Neural progenitor cell (in vitro differentiated cells): ENCODE measurements at regions not wholly inside any gene's neighbourhood (a gene's known extent, or its start where the extent isn't known, plus 50 kb on each side); places are given as distances from the start of the nearest gene placed in this dataset.
"Not testable (repeated sequence)": the region's sequence is repeated elsewhere in the genome, so short reads cannot be mapped to it uniquely, and the experiment has no call there.

ENCODE experiments used
- DNase-seq: peaks from one replicate; pipeline ENCODE4 v3.0.0-alpha.2; 2016; ENCODE audit warnings: low spot score
- H2AFZ ChIP-seq: fragments of 200-600 bp; sonication (generic); replicated peaks from 2 replicates; pipeline ENCODE4 v1.6.1; 2016; ENCODE audit warnings: antibody characterized with exemption
- H3F3A ChIP-seq: fragments of 200-600 bp; sonication (generic); 2 replicates; pipeline ENCODE4 v1.6.1; 2016; ENCODE audit warnings: antibody characterized with exemption, low read depth
- H3K27ac ChIP-seq: fragments of 200-600 bp; sonication (generic); 2 replicates; pipeline ENCODE4 v1.5.1; 2016; ENCODE audit warnings: mild to moderate bottlenecking
- H3K27me3 ChIP-seq: fragments of 200-600 bp; sonication (generic); 2 replicates; pipeline ENCODE4 v1.6.1; 2016; ENCODE audit warnings: mild to moderate bottlenecking, moderate library complexity
- H3K36me3 ChIP-seq: fragments of 200-600 bp; sonication (generic); 2 replicates; pipeline ENCODE4 v1.5.1; 2016
- H3K4me1 ChIP-seq: fragments of 200-600 bp; sonication (generic); 2 replicates; pipeline ENCODE4 v1.6.1; 2016; ENCODE audit warnings: mixed run types
- H3K4me2 ChIP-seq: fragments of 200-600 bp; sonication (generic); 2 replicates; pipeline ENCODE4 v1.6.1; 2016
- H3K4me3 ChIP-seq: fragments of 200-600 bp; sonication (generic); 2 replicates; pipeline ENCODE4 v1.5.1; 2016
- H3K79me2 ChIP-seq: fragments of 200-600 bp; sonication (generic); 2 replicates; pipeline ENCODE4 v1.6.1; 2016; ENCODE audit warnings: low read depth
- H3K9ac ChIP-seq: fragments of 200-600 bp; sonication (generic); 2 replicates; pipeline ENCODE4 v1.6.1; 2016
- H3K9me3 ChIP-seq: fragments of 200-600 bp; sonication (generic); 2 replicates; pipeline ENCODE4 v1.5.1; 2016; ENCODE audit warnings: low read depth
- H4K20me1 ChIP-seq: fragments of 200-600 bp; sonication (generic); 2 replicates; pipeline ENCODE4 v1.6.1; 2016; ENCODE audit warnings: low read depth
- H3K27ac Mint-ChIP-seq: 3 replicates; pipeline ENCODE4 v1.8.0; 2021; ENCODE audit warnings: mixed read lengths
- H3K27me3 Mint-ChIP-seq: 2 replicates; pipeline ENCODE4 v1.8.0; 2022; ENCODE audit warnings: low read depth, mild to moderate bottlenecking, inconsistent platforms, moderate library complexity, mixed read lengths; ENCODE audit not compliant: insufficient read depth
- H3K36me3 Mint-ChIP-seq: 3 replicates; pipeline ENCODE4 v1.8.0; 2021; ENCODE audit warnings: mixed read lengths
- H3K4me1 Mint-ChIP-seq: 3 replicates; pipeline ENCODE4 v1.8.0; 2021; ENCODE audit warnings: mixed read lengths
- H3K4me3 Mint-ChIP-seq: 3 replicates; pipeline ENCODE4 v1.8.0; 2021; ENCODE audit warnings: mild to moderate bottlenecking, moderate library complexity, mixed read lengths
- H3K9me3 Mint-ChIP-seq: 3 replicates; pipeline ENCODE4 v1.8.0; 2020; ENCODE audit warnings: mixed read lengths
- CTCF ChIP-seq: fragments of 200-600 bp; sonication (generic); IDR thresholded peaks from 2 replicates; pipeline ENCODE4 v1.5.1; 2017; ENCODE audit warnings: antibody characterized with exemption, mild to moderate bottlenecking
- EZH2 ChIP-seq: fragments of 200-600 bp; sonication (generic); IDR thresholded peaks from 2 replicates; pipeline ENCODE4 v1.6.1; 2017; ENCODE audit warnings: antibody characterized with exemption, mild to moderate bottlenecking, moderate library complexity
- EZH2phosphoT487 ChIP-seq: fragments of 200-600 bp; sonication (generic); IDR thresholded peaks from 2 replicates; pipeline ENCODE4 v1.6.1; 2017; ENCODE audit warnings: antibody characterized with exemption

GRCh38 chr3:80898211-80898610 lies 863.2 kb downstream of the GBE1 start:
- no peak overlapping the region for H3K27ac Mint-ChIP-seq
- H3F3A ChIP-seq, result no peaks in the 10 kb centered on the region
- no peak overlapping the region for H3K4me2 ChIP-seq
- no peaks in the 10 kb centered on the region for H3K27me3 Mint-ChIP-seq
- H3K4me1 Mint-ChIP-seq, result no peaks in the 10 kb centered on the region
- no peak overlapping the region for H3K27ac ChIP-seq
- no peaks in the 10 kb centered on the region for H3K9me3 Mint-ChIP-seq
- no peak for TF ChIP-seq CTCF
- TF ChIP-seq EZH2phosphoT487, result no peak
- no peak for TF ChIP-seq EZH2
- no peaks in the 10 kb centered on the region for H4K20me1 ChIP-seq
- H3K4me1 ChIP-seq, result no peaks in the 10 kb centered on the region
- no peaks in the 10 kb centered on the region for H3K79me2 ChIP-seq
- H3K4me3 Mint-ChIP-seq, result no peak overlapping the region
- no peaks in the 10 kb centered on the region for H3K36me3 ChIP-seq
- no peaks in the 10 kb centered on the region for H3K27me3 ChIP-seq
- no peak overlapping the region for H3K4me3 ChIP-seq
- H2AFZ ChIP-seq, result no peak overlapping the region
- DNase-seq, result no peak
- no peak overlapping the region for H3K9ac ChIP-seq
- H3K36me3 Mint-ChIP-seq, result no peaks in the 10 kb centered on the region
- no peaks in the 10 kb centered on the region for H3K9me3 ChIP-seq

- DNase-seq, result peak; percentile 2
- H4K20me1 ChIP-seq, H3K4me1 Mint-ChIP-seq, H3K27me3 Mint-ChIP-seq, H3K36me3 ChIP-seq, H3K27ac ChIP-seq, H2AFZ ChIP-seq, H3K27ac Mint-ChIP-seq, H3K9ac ChIP-seq, H3K4me3 ChIP-seq, H3K9me3 Mint-ChIP-seq, H3K79me2 ChIP-seq, H3K27me3 ChIP-seq, H3K9me3 ChIP-seq, H3K4me3 Mint-ChIP-seq, H3K4me1 ChIP-seq, H3K36me3 Mint-ChIP-seq, H3K4me2 ChIP-seq, H3F3A ChIP-seq: not testable (repeated sequence)
Observed at GRCh38 chr3:80897005-80897404, 864.4 kb downstream of the GBE1 start.

GRCh38 chr3:80890571-80890970 lies 870.9 kb downstream of the GBE1 start:
- H3K27me3 Mint-ChIP-seq, result no peaks in the 10 kb centered on the region
- no peaks in the 10 kb centered on the region for H4K20me1 ChIP-seq
- no peaks in the 10 kb centered on the region for H3K27me3 ChIP-seq
- no peak for TF ChIP-seq EZH2phosphoT487
- no peak for TF ChIP-seq EZH2
- TF ChIP-seq CTCF, result no peak
- H3K9ac ChIP-seq, result no peak overlapping the region
- no peak overlapping the region for H2AFZ ChIP-seq
- H3K4me2 ChIP-seq, result no peak overlapping the region
- no peaks in the 10 kb centered on the region for H3K36me3 ChIP-seq
- no peaks in the 10 kb centered on the region for H3K9me3 ChIP-seq
- no peaks in the 10 kb centered on the region for H3K4me1 Mint-ChIP-seq
- no peak overlapping the region for H3K27ac Mint-ChIP-seq
- H3K4me1 ChIP-seq, result no peaks in the 10 kb centered on the region
- no peak overlapping the region for H3K27ac ChIP-seq
- no peak overlapping the region for H3K4me3 Mint-ChIP-seq
- no peaks in the 10 kb centered on the region for H3K9me3 Mint-ChIP-seq
- no peak for DNase-seq
- no peaks in the 10 kb centered on the region for H3K79me2 ChIP-seq
- H3K4me3 ChIP-seq, result no peak overlapping the region
- no peaks in the 10 kb centered on the region for H3K36me3 Mint-ChIP-seq
- no peaks in the 10 kb centered on the region for H3F3A ChIP-seq

- no peak overlapping the region for H2AFZ ChIP-seq
- Mint-ChIP-seq H3K27me3 (no peaks in the 10 kb centered on the region), H3K4me3 (no peak overlapping the region), H3K4me1 (no peaks in the 10 kb centered on the region), H3K27ac (no peak overlapping the region), H3K36me3 (no peaks in the 10 kb centered on the region), H3K9me3 (no peaks in the 10 kb centered on the region)
- no peaks in the 10 kb centered on the region for H3K4me1 ChIP-seq
- no peak overlapping the region for H3K4me2 ChIP-seq
- no peaks in the 10 kb centered on the region for H3K9me3 ChIP-seq
- H3K9ac ChIP-seq, result no peak overlapping the region
- no peaks in the 10 kb centered on the region for H3K79me2 ChIP-seq
- no peak for DNase-seq
- no peak overlapping the region for H3K4me3 ChIP-seq
- TF ChIP-seq EZH2phosphoT487, result no peak
- no peak for TF ChIP-seq EZH2
- no peak for TF ChIP-seq CTCF
- H3F3A ChIP-seq, result no peaks in the 10 kb centered on the region
- H3K36me3 ChIP-seq, result no peaks in the 10 kb centered on the region
- no peaks in the 10 kb centered on the region for H4K20me1 ChIP-seq
- H3K27me3 ChIP-seq, result no peaks in the 10 kb centered on the region
- no peak overlapping the region for H3K27ac ChIP-seq
Observed at GRCh38 chr3:80889535-80889934, 871.9 kb downstream of the GBE1 start.
